Breast epithelium (tissue), 3 donors: ENCODE measurements at regions not wholly inside any gene's neighbourhood (a gene's known extent, or its start where the extent isn't known, plus 50 kb on each side); places are given as distances from the start of the nearest gene placed in this dataset.

Experiments
- CTCF ChIP-seq, 3 donors: fragments of 450-650 bp; IDR thresholded peaks; one replicate each; pipeline ENCODE4 v1.5.1; 2016 to 2017; ENCODE audit warnings: antibody characterized with exemption in 3 of 3, mild to moderate bottlenecking in 3 of 3, moderate library complexity in 3 of 3
- POLR2A ChIP-seq: fragments of 450-650 bp; IDR thresholded peaks from one replicate; pipeline ENCODE4 v1.6.1; 2016; ENCODE audit warnings: antibody characterized with exemption, mild to moderate bottlenecking, moderate library complexity
- POLR2AphosphoS5 ChIP-seq, 3 donors: sonication (generic); formaldehyde crosslinking; IDR thresholded peaks; one replicate each; pipeline ENCODE4 v1.6.1; 2017; ENCODE audit warnings: antibody characterized with exemption in 3 of 3

GRCh38 chr22:42328130-42328783 is 57.8 kb upstream of the TCF20 start:
- no peak for TF ChIP-seq CTCF (IDR thresholded peaks at IDR 0.05)
- no peak for TF ChIP-seq POLR2A
- no peak for TF ChIP-seq POLR2AphosphoS5 (IDR thresholded peaks at IDR 0.05)
